Sigmoid colon (tissue), 6 donors: ENCODE measurements at regions not wholly inside any gene's neighbourhood (a gene's known extent, or its start where the extent isn't known, plus 50 kb on each side); places are given as distances from the start of the nearest gene placed in this dataset.

Source experiments
- DNase-seq: peaks from one replicate; pipeline ENCODE4 v3.0.0-alpha.2; 2019
- H3K27ac ChIP-seq, 4 donors: fragments of 200-600 bp; sonication (generic); one replicate each; pipeline ENCODE4 v1.5.1; 2016 to 2019; ENCODE audit warnings: mild to moderate bottlenecking in 1 of 4
- H3K27me3 ChIP-seq, 3 donors: fragments of 200-600 bp; sonication (generic); one replicate each; pipeline ENCODE4 v1.5.1; 2019; ENCODE audit warnings: mild to moderate bottlenecking in 1 of 3
- H3K36me3 ChIP-seq, 4 donors: fragments of 200-600 bp; sonication (generic); one replicate each; pipeline ENCODE4 v1.5.1; 2016 to 2019
- H3K4me1 ChIP-seq, 4 donors: fragments of 200-600 bp; sonication (generic); one replicate each; pipeline ENCODE4 v1.5.1; 2017 to 2019
- H3K4me3 ChIP-seq, 4 donors: fragments of 200-600 bp; sonication (generic); one replicate each; pipeline ENCODE4 v1.5.1; 2017 to 2019; ENCODE audit warnings: mild to moderate bottlenecking in 2 of 4, moderate library complexity in 1 of 4
- H3K9me3 ChIP-seq, 4 donors: fragments of 200-600 bp in 3 of 4; sonication (generic) in 3 of 4; one replicate each; pipeline versions ENCODE4 v1.5.1 to v1.6.1; 2013 to 2019
- EP300 ChIP-seq, 4 donors: sonication (generic); formaldehyde crosslinking; IDR thresholded peaks; one replicate each; pipeline ENCODE4 v1.6.1; 2017; ENCODE audit warnings: antibody characterized with exemption in 4 of 4
- POLR2A ChIP-seq, 2 donors: fragments of 450-650 bp; IDR thresholded peaks; one replicate each; pipeline ENCODE4 v1.6.1; 2016; ENCODE audit warnings: antibody characterized with exemption in 2 of 2, mild to moderate bottlenecking in 2 of 2, moderate library complexity in 2 of 2
- POLR2AphosphoS5 ChIP-seq, 4 donors: sonication (generic); formaldehyde crosslinking; IDR thresholded peaks; one replicate each; pipeline ENCODE4 v1.6.1; 2017; ENCODE audit warnings: antibody characterized with exemption in 4 of 4
- WGBS, 2 donors: extraction: QIAGEN DNeasy Blood & Tissue Kit; methylation state at CpG; one replicate each; pipeline ENCODE4 v1.1.7; 2013; 5-methylcytosine and 5-hydroxymethylcytosine counted together
- intact Hi-C: fragments of 100-400 bp; cut with DNase I; formaldehyde crosslinking; loops from one replicate; pipeline ENCODE4 v1.15.1; 2023
- TF ChIP-seq, protein P1 (sequence below), 4 experiments: fragments of 450-650 bp in 3 of 4; fragments of 200-600 bp in 1 of 4; IDR thresholded peaks; one replicate each; pipeline ENCODE4 v1.5.1; 2016 to 2019; ENCODE audit warnings: antibody characterized with exemption in 4 of 4, mild to moderate bottlenecking in 3 of 4, moderate library complexity in 2 of 4
- donor health status: healthy with polysubstance abuse.
- donor health status: healthy.

DNA sequence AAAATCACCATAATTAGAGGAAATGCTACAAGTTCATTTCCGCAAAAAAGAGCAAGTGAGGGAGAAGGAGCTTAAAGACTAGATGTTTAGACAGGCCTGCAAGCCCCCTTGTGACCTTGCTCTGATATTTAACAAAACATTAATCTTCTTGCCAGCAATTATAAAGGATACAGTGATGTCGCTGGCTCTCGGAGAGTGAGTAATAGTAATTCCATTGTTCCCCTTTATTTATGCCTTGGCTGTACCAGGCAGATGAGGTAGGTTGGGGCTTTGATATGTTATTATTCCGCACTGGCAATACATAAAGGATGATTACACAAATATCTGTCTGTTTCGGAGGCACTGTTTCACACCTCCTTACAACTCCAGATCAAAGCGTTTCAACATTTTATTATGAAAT lies 204.8 kb upstream of the SALL1 start:
- no peak overlapping the region for H3K4me3 ChIP-seq
- H3K4me1 ChIP-seq: peaks cover 0 to 7% (median 0%) of the 10 kb centered on the region in 4 donors
- H3K27ac ChIP-seq: no peak overlapping the region
- intact Hi-C loops: no loop called here
- TF ChIP-seq POLR2A (IDR thresholded peaks at IDR 0.05): no peak
- TF ChIP-seq POLR2AphosphoS5 (IDR thresholded peaks at IDR 0.05): no peak
- TF ChIP-seq EP300 (IDR thresholded peaks at IDR 0.05): no peak
- TF ChIP-seq, protein P1, sequence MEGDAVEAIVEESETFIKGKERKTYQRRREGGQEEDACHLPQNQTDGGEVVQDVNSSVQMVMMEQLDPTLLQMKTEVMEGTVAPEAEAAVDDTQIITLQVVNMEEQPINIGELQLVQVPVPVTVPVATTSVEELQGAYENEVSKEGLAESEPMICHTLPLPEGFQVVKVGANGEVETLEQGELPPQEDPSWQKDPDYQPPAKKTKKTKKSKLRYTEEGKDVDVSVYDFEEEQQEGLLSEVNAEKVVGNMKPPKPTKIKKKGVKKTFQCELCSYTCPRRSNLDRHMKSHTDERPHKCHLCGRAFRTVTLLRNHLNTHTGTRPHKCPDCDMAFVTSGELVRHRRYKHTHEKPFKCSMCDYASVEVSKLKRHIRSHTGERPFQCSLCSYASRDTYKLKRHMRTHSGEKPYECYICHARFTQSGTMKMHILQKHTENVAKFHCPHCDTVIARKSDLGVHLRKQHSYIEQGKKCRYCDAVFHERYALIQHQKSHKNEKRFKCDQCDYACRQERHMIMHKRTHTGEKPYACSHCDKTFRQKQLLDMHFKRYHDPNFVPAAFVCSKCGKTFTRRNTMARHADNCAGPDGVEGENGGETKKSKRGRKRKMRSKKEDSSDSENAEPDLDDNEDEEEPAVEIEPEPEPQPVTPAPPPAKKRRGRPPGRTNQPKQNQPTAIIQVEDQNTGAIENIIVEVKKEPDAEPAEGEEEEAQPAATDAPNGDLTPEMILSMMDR (IDR thresholded peaks at IDR 0.05): no peak
- H3K9me3 ChIP-seq: no peaks in the 10 kb centered on the region
- no peaks in the 10 kb centered on the region for H3K27me3 ChIP-seq
- DNase-seq: no peak
- WGBS, 2 donors: 82 to 89% methylated on average over 6 of the region's 6 CpGs
- H3K36me3 ChIP-seq: no peaks in the 10 kb centered on the region

DNA sequence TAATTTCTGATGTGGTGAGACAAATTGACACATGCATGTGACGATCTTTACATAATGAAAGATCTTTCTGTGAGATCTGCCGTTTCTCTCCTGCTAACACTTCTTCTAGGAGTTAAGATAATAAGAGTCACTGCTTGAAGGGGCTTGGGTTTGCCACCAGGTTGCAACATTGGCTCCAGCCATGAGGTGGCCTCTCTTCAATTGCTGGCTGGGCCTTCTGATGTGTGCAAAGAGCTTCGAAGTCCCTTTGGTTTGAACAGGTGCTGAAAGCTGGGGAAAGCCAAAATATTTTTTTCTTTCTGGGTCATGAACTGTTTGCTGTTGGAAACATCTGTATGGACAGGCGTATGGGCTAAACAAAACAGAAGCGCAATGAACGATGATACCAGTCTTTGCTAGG lies 204.1 kb upstream of the SALL1 start:
- H3K27ac ChIP-seq: no peak overlapping the region
- TF ChIP-seq POLR2A (IDR thresholded peaks at IDR 0.05) (no peak), POLR2AphosphoS5 (IDR thresholded peaks at IDR 0.05) (no peak), EP300 (IDR thresholded peaks at IDR 0.05) (no peak)
- TF ChIP-seq, protein P1 (IDR thresholded peaks at IDR 0.05): no peak
- WGBS, 2 donors: 74 to 75% methylated on average over 6 of the region's 6 CpGs
- H3K36me3 ChIP-seq: no peaks in the 10 kb centered on the region
- peaks cover 0 to 7% (median 0%) of the 10 kb centered on the region in 4 donors for H3K4me1 ChIP-seq
- DNase-seq: no peak
- H3K9me3 ChIP-seq: no peaks in the 10 kb centered on the region
- H3K4me3 ChIP-seq: no peak overlapping the region
- intact Hi-C loops: no loop called here
- H3K27me3 ChIP-seq: no peaks in the 10 kb centered on the region

DNA sequence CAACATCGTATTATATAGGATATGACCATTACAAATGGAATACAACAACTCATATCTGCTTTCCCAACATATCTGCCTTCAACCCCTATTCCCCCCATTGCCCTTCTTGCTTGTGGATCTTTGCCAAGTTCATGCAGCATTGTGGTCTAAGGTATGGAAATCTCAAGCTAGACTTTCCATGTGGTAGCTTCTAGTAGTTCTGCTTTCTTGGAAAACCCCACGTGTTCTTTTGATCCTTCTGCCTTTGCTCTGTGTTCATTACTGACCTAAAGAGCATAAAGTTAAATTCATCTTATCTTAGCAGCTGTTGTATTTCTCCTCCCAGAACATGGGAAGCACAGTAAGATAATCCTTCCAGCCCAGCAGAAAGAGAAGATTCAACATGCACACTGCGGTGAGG lies 202.0 kb upstream of the SALL1 start:
- Histone ChIP-seq H3K4me1 (no peaks in the 10 kb centered on the region), H3K27ac (no peak overlapping the region), H3K27me3 (no peaks in the 10 kb centered on the region), H3K9me3 (no peaks in the 10 kb centered on the region), H3K36me3 (no peaks in the 10 kb centered on the region), H3K4me3 (no peak overlapping the region)
- TF ChIP-seq, protein P1 (IDR thresholded peaks at IDR 0.05): no peak
- TF ChIP-seq POLR2A (IDR thresholded peaks at IDR 0.05): no peak
- no peak for TF ChIP-seq EP300 (IDR thresholded peaks at IDR 0.05)
- TF ChIP-seq POLR2AphosphoS5 (IDR thresholded peaks at IDR 0.05): no peak
- intact Hi-C loops: no loop called here
- DNase-seq: no peak
- WGBS, 2 donors: 72 to 79% methylated on average over 3 of the region's 3 CpGs

DNA sequence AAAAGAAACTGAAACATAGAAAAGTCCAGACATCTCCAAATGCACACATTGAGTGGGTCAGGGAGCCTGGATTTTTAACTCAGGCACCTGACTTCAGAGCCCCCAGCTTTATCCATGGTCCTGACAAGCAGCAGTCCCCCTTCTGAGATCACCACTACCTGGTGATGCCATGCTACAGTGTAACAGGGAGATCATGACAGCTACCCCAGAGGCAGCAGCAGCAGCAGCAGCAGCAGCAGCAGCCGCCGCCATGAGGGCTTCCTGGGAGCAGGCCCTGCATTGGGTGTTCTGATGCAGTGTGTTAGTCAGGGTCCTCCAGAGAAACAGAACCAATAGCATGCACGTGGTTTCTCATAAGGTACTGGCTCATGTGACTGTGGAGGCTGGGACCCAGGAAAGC lies 198.6 kb upstream of the SALL1 start:
- Histone ChIP-seq H3K9me3 (no peaks in the 10 kb centered on the region), H3K4me1 (no peaks in the 10 kb centered on the region), H3K36me3 (no peaks in the 10 kb centered on the region), H3K27ac (no peak overlapping the region), H3K4me3 (no peak overlapping the region), H3K27me3 (no peaks in the 10 kb centered on the region)
- TF ChIP-seq POLR2AphosphoS5 (IDR thresholded peaks at IDR 0.05) (no peak), EP300 (IDR thresholded peaks at IDR 0.05) (no peak), POLR2A (IDR thresholded peaks at IDR 0.05) (no peak)
- TF ChIP-seq, protein P1 (IDR thresholded peaks at IDR 0.05): no peak
- WGBS, 2 donors: 86 to 91% methylated on average over 3 of the region's 3 CpGs
- intact Hi-C loops: no loop called here
- no peak for DNase-seq

DNA sequence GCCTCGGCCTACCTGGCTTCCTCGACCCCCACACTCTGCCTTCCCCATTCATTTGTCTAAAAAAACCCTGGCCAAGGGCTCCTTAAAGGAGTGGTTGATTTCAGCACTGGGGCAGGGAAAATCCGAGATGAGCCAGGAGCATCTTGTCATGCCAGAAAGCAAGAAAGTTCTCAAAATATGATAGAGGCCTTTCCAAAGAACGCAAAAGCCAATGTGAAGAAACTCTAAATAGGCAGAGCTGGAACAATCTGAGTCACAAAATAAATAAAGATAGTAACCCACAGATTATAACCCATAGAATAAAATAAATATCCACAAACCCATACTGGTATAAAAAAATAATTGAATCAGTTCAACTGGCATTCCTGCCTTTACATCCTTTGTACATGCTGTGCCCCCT lies 192.3 kb upstream of the SALL1 start:
- 49 to 76% methylated on average over 4 of the region's 4 CpGs for WGBS, 2 donors
- H3K36me3 ChIP-seq: no peaks in the 10 kb centered on the region
- no peaks in the 10 kb centered on the region for H3K27me3 ChIP-seq
- intact Hi-C loops: no loop called here
- DNase-seq: no peak
- H3K27ac ChIP-seq: no peak overlapping the region
- no peak for TF ChIP-seq POLR2A (IDR thresholded peaks at IDR 0.05)
- TF ChIP-seq, protein P1 (IDR thresholded peaks at IDR 0.05): no peak
- no peak for TF ChIP-seq EP300 (IDR thresholded peaks at IDR 0.05)
- TF ChIP-seq POLR2AphosphoS5 (IDR thresholded peaks at IDR 0.05): no peak
- no peak overlapping the region for H3K4me3 ChIP-seq
- no peaks in the 10 kb centered on the region for H3K4me1 ChIP-seq
- H3K9me3 ChIP-seq: peaks cover 0 to 1% (median 0%) of the 10 kb centered on the region in 4 donors
